ENCODE measurements at regions not wholly inside any gene's neighbourhood (a gene's known extent, or its start where the extent isn't known, plus 50 kb on each side); places are given as distances from the start of the nearest gene placed in this dataset.

DNA sequence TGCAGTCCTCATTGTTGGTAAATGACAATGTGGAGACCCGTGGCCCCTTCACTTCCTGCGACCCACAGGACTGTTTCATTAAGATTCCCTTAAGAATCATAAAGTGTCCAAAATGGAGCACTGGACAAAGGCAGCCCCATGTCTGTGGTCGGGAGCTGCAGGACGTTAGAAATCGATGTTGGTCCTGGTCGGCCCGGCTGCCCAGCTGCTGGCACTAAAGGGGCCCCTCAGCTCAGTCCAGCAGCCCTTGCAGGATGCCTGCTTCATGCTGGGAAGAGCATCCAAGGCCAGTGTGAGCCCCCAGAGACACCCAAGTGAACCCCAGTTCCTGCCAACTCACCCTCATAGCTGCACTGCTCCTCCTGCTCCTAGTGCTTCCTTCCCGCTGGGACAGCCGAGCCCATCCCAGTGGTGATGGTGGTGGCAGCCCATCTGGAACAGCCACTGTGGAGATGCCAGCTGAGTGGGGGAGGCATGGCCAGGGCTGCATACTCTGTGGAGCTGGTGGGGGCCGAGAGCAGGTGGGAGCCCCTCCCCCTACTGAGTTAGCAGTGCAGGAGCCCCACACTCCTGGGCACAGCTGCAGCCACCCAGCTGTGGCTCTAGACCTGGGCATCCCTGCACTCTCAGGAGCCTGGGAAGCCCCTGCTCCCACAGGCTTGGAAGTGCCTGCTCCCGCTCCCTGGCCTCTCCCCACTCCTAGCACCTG is 168.0 kb upstream of the IRX2 start:
- Histone ChIP-seq H3K27ac (no peak overlapping the region), H3K4me3 (no peak overlapping the region), H3K27me3 (no peaks in the 10 kb centered on the region), H3K36me3 (no peaks in the 10 kb centered on the region), H3K4me1 (no peaks in the 10 kb centered on the region), H3K9me3 (peaks cover 0 to 5% (median 0%) of the 10 kb centered on the region in 4 donors)
- intact Hi-C loops (cut with DNase I), result no loop called here
- 87 to 88% methylated on average over 11 of the region's 11 CpGs for WGBS, 2 donors
- no peak for DNase-seq
- no peak for TF ChIP-seq POLR2AphosphoS5 (IDR thresholded peaks at IDR 0.05)
- no peak for TF ChIP-seq EP300 (IDR thresholded peaks at IDR 0.05)
- no peak for TF ChIP-seq POLR2A (IDR thresholded peaks at IDR 0.05)
- TF ChIP-seq, protein P1, sequence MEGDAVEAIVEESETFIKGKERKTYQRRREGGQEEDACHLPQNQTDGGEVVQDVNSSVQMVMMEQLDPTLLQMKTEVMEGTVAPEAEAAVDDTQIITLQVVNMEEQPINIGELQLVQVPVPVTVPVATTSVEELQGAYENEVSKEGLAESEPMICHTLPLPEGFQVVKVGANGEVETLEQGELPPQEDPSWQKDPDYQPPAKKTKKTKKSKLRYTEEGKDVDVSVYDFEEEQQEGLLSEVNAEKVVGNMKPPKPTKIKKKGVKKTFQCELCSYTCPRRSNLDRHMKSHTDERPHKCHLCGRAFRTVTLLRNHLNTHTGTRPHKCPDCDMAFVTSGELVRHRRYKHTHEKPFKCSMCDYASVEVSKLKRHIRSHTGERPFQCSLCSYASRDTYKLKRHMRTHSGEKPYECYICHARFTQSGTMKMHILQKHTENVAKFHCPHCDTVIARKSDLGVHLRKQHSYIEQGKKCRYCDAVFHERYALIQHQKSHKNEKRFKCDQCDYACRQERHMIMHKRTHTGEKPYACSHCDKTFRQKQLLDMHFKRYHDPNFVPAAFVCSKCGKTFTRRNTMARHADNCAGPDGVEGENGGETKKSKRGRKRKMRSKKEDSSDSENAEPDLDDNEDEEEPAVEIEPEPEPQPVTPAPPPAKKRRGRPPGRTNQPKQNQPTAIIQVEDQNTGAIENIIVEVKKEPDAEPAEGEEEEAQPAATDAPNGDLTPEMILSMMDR (IDR thresholded peaks at IDR 0.05), result no peak

GRCh38 chr5:2917524-2917923 is 166.0 kb upstream of the IRX2 start:
- 91% methylated on average over 19 of the region's 19 CpGs for WGBS, 2 donors
- no peaks in the 10 kb centered on the region for H3K36me3 ChIP-seq
- no peak overlapping the region for H3K27ac ChIP-seq
- TF ChIP-seq, protein P1 (IDR thresholded peaks at IDR 0.05), result no peak
- TF ChIP-seq POLR2AphosphoS5 (IDR thresholded peaks at IDR 0.05) (no peak), POLR2A (IDR thresholded peaks at IDR 0.05) (no peak), EP300 (IDR thresholded peaks at IDR 0.05) (no peak)
- H3K4me1 ChIP-seq, result no peaks in the 10 kb centered on the region
- DNase-seq, result no peak
- H3K9me3 ChIP-seq, result peaks cover 0 to 5% (median 0%) of the 10 kb centered on the region in 4 donors
- intact Hi-C loops (cut with DNase I), result no loop called here
- H3K27me3 ChIP-seq, result no peaks in the 10 kb centered on the region
- H3K4me3 ChIP-seq, result no peak overlapping the region

- DNase-seq, result no peak
- Histone ChIP-seq H3K36me3 (no peaks in the 10 kb centered on the region), H3K27ac (no peak overlapping the region), H3K4me3 (no peak overlapping the region), H3K9me3 (peaks cover 0 to 5% (median 0%) of the 10 kb centered on the region in 4 donors), H3K4me1 (no peaks in the 10 kb centered on the region), H3K27me3 (no peaks in the 10 kb centered on the region)
- intact Hi-C loops (cut with DNase I), result no loop called here
- TF ChIP-seq EP300 (IDR thresholded peaks at IDR 0.05) (no peak), POLR2AphosphoS5 (IDR thresholded peaks at IDR 0.05) (no peak), POLR2A (IDR thresholded peaks at IDR 0.05) (no peak)
- TF ChIP-seq, protein P1 (IDR thresholded peaks at IDR 0.05), result no peak
- WGBS, 2 donors, result 94% methylated on average over 16 of the region's 16 CpGs
Measured at GRCh38 chr5:2917093-2917492, 165.6 kb upstream of the IRX2 start.

GRCh38 chr5:2916076-2916682 is 164.7 kb upstream of the IRX2 start:
- 68 to 80% methylated on average over 4 of the region's 4 CpGs for WGBS, 2 donors
- H3K27ac ChIP-seq, result no peak overlapping the region
- H3K9me3 ChIP-seq, result peaks cover 0 to 5% (median 0%) of the 10 kb centered on the region in 4 donors
- no peak for DNase-seq
- H3K4me3 ChIP-seq, result no peak overlapping the region
- no peaks in the 10 kb centered on the region for H3K27me3 ChIP-seq
- TF ChIP-seq POLR2AphosphoS5 (IDR thresholded peaks at IDR 0.05) (no peak), POLR2A (IDR thresholded peaks at IDR 0.05) (no peak), EP300 (IDR thresholded peaks at IDR 0.05) (no peak)
- TF ChIP-seq, protein P1 (IDR thresholded peaks at IDR 0.05), result no peak
- no peaks in the 10 kb centered on the region for H3K4me1 ChIP-seq
- H3K36me3 ChIP-seq, result no peaks in the 10 kb centered on the region
- intact Hi-C loops (cut with DNase I), result no loop called here

All from sigmoid colon (tissue), 6 donors.